NCI-H1436 treated with DMSO at 0.1 percent for 48 hours (cell line): ENCODE measurements at regions not wholly inside any gene's neighbourhood (a gene's known extent, or its start where the extent isn't known, plus 50 kb on each side); places are given as distances from the start of the nearest gene placed in this dataset.
"Not testable (repeated sequence)": the region's sequence is repeated elsewhere in the genome, so short reads cannot be mapped to it uniquely, and the experiment has no call there.

ENCODE experiments used
- DNase-seq: peaks from one replicate; lab custom pipeline; 2025; lab: John Stamatoyannopoulos, UW

DNA sequence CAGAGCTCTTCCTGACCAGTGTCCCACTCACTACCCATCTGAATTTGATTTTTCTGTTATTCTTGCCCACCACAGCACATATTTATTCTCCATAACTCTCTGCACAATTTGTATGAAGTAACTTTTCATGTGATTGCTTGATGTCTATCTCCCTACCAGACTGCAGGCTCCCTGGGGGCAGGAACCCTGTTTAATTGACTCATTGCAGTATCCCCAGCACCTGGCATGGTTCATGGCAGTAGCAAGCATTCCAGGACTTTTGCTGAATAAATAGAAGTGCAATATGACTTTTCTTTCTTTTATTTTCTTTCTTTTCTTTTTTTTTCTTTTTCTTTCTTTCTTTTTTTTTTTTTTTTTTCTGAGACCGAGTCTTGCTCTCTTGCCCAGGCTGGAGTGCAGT is 88.7 kb upstream of the XPO1 start:
- no peak for DNase-seq

DNA sequence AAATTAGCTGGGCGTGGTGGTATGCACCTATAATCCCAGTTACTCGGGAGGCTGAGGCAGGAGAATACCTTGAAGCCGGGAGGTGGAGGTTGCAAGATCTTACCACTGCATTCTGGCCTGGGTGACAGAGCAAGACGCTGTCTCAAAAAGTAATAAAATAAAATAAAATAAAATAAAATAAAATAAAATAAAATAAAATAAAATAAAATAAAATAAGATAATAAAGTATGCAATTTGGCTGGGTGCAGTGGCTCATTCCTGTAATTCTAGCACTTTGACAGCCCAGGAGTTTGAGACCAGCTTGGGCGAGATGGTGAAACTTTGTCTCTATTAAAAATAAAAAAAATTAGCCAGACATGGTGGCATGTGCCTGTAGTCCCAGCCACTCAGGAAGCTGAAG is 85.6 kb upstream of the XPO1 start:
- DNase-seq = no peak

DNA sequence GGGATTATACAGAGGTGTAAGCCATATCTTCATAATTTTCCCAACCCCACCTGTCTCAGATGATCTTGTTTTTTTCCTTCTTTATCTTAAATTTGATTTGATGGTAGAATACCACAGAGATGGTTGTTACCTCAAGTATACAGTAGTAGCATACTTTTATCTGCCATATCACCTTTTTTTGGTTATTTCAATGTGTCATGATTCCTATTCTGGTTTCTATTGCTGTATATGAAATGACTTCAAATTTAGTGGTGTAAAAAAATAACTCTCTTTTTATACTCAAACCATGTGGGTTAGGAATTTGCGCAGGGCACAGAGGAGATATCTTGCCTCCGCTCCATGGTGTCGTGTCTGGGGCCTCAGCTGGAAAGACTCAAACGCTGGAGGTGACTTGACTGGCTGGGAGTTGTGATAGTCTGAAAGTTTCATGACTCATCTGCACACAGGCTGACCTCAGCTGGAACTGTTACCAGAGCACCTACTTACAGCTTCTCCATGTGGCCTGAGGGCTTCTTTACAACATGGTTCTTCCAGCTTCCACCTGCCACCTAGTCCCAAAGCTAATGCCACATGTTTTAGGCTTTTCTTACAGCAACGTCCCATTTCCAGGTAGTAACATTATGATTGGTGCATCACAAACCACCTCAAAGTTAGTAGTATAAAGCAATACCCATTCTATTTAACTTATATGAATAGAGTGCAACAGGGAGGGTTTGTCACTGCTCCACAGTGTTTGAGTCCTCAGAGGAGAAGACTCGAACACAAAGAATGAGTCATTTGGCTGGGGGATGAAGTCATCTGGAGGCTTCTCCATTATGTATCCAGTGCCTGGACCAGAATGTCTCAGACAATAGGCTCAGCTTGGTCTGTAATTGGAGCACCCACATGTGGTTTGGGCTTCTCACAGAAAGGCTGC is 82.3 kb upstream of the XPO1 start:
- no peak for DNase-seq

DNA sequence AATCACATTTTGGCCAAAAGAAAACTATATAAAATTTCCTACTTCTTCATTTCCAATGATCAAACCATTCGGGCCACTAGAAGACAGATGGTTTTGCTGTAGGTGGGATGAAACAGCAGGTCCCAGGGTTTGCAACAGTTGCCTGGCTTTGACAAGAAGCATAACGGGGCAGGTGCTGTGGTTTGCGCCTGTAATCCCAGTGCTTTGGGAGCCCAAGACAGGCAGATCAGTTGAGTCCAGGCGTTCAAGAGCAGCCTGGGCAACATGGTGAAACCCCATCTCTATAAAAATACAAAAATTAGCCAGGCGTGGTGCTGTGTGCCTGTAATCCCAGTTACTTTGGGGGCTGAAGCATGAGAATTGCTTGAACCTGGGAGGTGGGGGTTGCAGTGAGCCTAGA is 81.4 kb upstream of the XPO1 start:
- DNase-seq = no peak

DNA sequence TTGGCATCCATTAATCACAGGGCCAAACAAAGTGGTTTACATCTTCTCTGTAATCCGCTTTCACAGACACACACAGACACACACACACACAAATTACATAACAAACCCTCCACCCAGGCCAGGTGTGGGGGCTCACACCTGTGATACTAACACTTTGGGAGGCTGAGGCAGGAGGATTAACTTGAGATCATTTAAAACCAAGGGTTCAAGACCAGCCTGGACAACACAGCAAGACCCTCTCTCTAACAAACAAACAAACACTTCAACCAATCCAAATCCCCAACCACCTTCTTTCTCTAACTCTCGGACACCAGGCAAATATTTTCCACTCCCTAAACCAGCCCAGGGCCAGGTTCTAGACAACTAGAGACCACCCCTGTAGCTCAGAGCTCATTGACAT is 79.5 kb upstream of the XPO1 start:
- no peak for DNase-seq

DNA sequence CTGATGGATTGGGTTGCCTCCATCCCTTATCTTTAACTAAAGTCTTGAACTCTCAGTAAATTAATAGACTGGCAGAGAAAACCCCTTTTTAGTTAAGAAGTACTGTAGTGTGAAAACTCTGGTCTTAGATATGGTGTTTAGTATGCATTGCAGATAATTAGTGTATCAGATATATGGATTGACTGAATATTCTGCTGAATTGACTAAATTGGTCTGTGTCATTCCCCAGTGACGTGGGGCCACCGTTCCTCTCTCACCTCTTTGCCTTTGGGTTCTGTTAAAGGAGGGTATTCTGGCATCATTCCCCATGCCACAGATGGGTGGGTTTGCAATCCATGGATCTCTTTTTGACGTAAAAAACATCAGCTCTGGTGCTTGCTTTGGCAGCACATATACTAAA is 67.1 kb upstream of the XPO1 start:
- no peak for DNase-seq

DNA sequence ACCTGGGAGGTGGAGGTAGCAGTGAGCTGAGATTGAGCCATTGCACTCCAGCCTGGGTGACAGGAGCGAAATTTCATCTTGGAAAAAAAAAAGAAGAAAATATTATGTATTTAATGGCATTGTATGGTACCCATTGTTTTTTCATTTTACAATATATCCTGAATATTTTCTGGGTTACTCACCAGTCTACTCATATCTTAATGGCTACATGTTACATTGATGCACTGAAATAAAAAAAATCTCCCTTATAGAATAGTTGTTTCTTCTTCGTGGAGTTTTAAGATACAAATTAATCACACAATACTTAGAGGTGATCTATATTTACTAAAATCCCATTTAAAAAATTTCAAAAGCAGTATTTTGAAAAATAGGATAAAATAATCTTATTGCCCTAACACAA is 66.3 kb upstream of the XPO1 start:
- no peak for DNase-seq

DNA sequence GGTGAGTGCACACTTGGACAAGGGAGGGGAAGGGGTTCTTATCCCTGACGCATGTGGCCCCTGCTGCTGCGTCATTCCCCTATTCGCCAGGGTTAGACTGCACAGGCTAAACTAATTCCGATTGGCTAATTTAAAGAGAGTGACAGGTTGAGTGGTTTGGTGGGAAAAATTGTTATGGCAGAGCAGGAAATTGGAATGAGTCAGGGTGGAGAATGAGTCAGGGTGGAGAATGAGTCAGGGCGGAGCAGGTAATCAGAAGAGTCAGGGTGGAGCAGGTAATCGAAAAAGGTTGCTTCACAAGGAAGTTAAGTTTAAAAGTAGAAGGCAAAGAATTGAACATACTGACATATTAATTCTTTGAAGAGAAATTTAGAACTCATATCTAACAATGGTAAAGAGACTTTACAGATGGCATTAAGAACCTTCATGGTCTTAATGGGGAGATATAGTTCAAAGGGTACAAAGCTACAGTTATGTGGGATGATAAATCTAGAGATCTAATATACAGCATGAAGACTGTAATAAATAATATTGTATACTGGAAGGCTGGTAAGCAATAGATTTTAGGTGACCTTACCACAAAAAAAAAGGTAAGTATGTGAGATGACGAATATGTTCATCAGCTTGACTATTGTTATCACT is 60.5 kb upstream of the XPO1 start:
- DNase-seq = not testable (repeated sequence)

DNA sequence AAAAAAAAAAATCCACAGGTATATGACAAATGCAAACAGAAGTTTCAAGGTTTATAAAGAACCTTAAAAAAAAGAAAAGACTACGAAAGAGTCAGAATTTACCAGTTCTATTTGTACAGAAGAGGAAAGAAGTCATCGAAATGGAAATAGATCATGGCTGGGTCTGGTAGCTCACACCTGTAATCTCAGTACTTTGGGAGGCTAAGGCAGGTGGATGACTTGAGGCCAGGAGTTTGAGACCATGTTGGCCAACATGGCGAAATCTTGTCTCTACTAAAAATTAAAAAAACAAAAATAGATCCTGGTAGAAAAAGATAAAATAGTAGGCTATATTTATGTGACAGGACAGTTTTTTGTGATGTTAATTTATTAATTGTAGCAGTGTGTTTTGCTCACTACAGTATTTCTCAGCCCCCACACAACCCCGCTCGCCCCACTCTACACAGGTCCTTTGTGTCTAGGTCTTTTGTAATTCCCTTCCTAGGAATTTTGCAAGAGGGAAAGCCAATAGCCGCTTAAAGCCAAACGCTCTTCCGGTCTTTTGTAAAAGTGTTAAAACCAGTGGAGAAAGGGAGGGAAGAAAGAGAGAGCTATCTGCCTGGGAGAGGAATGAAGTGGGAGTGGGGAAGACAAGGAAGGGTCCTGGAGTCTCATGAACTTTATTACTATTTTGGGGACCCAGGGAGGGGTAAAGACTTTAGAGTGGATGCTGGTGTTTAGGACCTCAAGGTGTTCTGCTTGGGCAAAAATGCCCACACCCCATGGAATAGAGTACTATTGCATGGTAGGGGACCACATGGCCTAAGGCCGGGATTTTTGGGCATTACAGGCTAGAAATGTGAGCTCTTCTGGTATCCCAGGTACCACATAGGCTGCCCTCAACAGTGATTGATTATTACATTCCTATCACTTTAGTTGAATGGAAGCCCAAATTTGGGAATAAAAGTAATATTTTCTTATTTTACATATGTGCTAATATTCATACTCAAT is 59.4 kb upstream of the XPO1 start:
- no peak for DNase-seq

DNA sequence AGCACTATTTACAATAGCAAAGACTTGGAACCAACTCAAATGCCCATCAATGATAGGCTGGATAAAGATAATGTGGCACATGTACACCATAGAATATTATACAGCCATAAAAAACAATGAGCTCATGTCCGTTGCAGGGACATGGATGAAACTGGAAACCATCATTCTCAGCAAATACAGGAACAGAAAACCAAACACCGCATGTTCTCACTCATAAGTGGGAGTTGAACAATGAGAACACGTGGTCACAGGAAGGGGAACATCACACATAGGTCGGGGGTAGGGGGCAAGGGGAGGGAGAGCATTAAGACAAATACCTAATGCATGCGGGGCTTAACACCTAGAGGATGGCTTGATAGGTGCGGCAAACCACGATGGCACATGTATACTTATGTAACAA is 56.0 kb upstream of the XPO1 start:
- DNase-seq = not testable (repeated sequence)

DNA sequence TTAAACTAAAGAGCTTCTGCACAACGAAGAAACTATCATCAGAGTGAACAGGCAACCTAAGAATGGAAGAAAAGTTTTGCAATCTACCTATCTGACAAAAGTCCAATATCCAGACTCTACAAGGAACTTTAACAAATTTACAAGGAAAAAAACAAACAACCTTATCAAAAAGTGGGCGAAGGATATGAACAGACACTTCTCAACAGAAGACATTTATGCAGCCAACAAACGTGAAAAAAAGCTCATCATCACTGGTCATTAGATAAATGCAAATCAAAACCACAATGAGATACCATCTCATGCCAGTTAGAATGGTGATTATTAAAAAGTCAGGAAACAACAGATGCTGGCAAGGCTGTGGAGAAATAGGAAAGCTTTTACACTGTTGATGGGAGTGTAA is 55.5 kb upstream of the XPO1 start:
- DNase-seq = not testable (repeated sequence)

DNA sequence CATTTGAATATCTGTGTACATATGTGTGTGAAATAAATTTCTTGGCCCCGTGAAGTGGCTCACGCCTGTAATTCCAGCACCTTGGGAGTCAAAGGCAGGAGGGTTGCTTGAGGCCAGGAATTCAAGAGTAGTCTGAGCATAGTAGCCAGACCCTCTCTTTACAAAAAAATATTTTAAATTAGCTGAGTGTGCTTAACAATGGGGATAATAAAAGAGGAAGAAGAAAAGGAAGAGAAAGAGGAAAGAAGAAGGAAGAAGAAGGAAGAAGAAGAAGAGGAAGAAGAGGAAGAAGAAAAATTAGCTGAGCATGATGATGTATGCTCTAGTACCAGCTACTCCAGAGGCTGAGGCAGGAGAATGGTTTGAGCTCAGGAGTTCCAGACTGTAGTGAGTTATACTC is 52.1 kb upstream of the XPO1 start:
- no peak for DNase-seq

DNA sequence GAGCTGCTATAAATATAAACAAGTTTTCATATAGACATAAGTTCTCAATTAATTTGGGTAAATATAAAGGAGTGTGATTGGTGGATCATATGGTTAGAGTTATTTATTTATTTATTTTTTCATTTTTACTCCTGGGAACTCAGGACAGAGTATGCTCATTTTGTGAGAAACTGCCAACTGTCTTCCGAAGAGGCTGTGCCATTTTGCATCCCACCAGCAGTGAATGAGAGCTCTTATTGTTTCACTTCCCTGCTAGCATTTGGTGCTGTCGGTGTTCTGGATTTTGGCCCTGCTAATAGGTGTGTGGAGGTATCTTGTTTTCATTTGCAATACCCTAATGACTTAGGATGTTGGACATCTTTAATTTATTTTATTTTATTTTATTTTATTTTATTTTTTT is 50.4 kb upstream of the XPO1 start:
- DNase-seq = no peak
